OCI-LY7 (cell line): ENCODE measurements at regions not wholly inside any gene's neighbourhood (a gene's known extent, or its start where the extent isn't known, plus 50 kb on each side); places are given as distances from the start of the nearest gene placed in this dataset.

ENCODE experiments used
- BruUV-seq: library from RNA; stranded (reverse); fragments of 400-500 nt; replicated peaks from 2 replicates; lab custom pipeline; 2021; lab: Mats Ljungman, UMichigan
- CTCF ChIA-PET: fragments of 300-600 bp; sonication (Branson Sonifier 250); formaldehyde crosslinking; loops from one replicate; lab custom pipeline; 2022; ENCODE audit warnings: antibody characterized with exemption; ENCODE audit not compliant: unreplicated experiment; lab: Charles Lee
- POLR2A ChIA-PET: fragments of 300-600 bp; sonication (Branson Sonifier 250); formaldehyde crosslinking; loops from one replicate; lab custom pipeline; 2022; ENCODE audit warnings: antibody characterized with exemption; lab: Charles Lee
- DNase-seq: peaks from one replicate; pipeline ENCODE4 v3.0.0-alpha.2; 2015; ENCODE audit warnings: low spot score
- H2AFZ ChIP-seq: fragments of 200-600 bp; sonication (generic), shearing (Covaris generic); 2 replicates; pipeline ENCODE4 v1.6.1; 2014; ENCODE audit warnings: mild to moderate bottlenecking, antibody characterized with exemption, low read length, moderate library complexity
- H3K27ac ChIP-seq: fragments of 200-600 bp; sonication (generic); 2 replicates; pipeline ENCODE4 v1.5.1; 2014; ENCODE audit warnings: mixed run types, low read depth, mild to moderate bottlenecking, moderate library complexity, low read length, inconsistent platforms; ENCODE audit not compliant: poor library complexity, severe bottlenecking
- H3K36me3 ChIP-seq: fragments of 200-600 bp; sonication (generic); 2 replicates; pipeline ENCODE4 v1.6.1; 2014; ENCODE audit warnings: mild to moderate bottlenecking, antibody characterized with exemption, low read length, moderate library complexity, mixed read lengths; ENCODE audit not compliant: insufficient read depth
- H3K4me1 ChIP-seq: fragments of 200-600 bp; sonication (generic); 2 replicates; pipeline ENCODE4 v1.5.1; 2014; ENCODE audit warnings: mild to moderate bottlenecking, low read length; ENCODE audit not compliant: insufficient read depth, poor library complexity, severe bottlenecking
- H3K4me2 ChIP-seq: fragments of 200-600 bp; sonication (generic); 2 replicates; pipeline ENCODE4 v1.6.1; 2014; ENCODE audit warnings: mild to moderate bottlenecking, low read length
- H3K4me3 ChIP-seq: fragments of 200-600 bp; sonication (generic); 2 replicates; pipeline ENCODE4 v1.5.1; 2014; ENCODE audit warnings: mild to moderate bottlenecking, low read depth, low read length; ENCODE audit not compliant: poor library complexity, severe bottlenecking
- H3K79me2 ChIP-seq: fragments of 200-600 bp; sonication (generic); 2 replicates; pipeline ENCODE4 v1.6.1; 2016; ENCODE audit warnings: low read depth, mild to moderate bottlenecking, low read length, moderate library complexity, mixed read lengths; ENCODE audit not compliant: insufficient read depth
- H3K9me2 ChIP-seq: fragments of 200-600 bp; sonication (generic); 2 replicates; pipeline ENCODE4 v1.6.1; 2016; ENCODE audit warnings: mild to moderate bottlenecking, low read length, mixed read lengths; ENCODE audit not compliant: insufficient read depth
- H3K9me3 ChIP-seq: fragments of 200-600 bp; sonication (generic); 2 replicates; pipeline ENCODE4 v1.6.1; 2014; ENCODE audit warnings: mild to moderate bottlenecking, mixed run types, low read length, mixed read lengths
- H4K20me1 ChIP-seq: fragments of 200-600 bp; sonication (generic); 2 replicates; pipeline ENCODE4 v1.6.1; 2014; ENCODE audit warnings: mild to moderate bottlenecking, antibody characterized with exemption, low read length, moderate library complexity, mixed read lengths; ENCODE audit not compliant: insufficient read depth
- EZH2phosphoT487 ChIP-seq: fragments of 200-600 bp; sonication (generic); IDR thresholded peaks from 2 replicates; pipeline ENCODE4 v1.6.1; 2018; ENCODE audit warnings: low read depth, borderline replicate concordance, mild to moderate bottlenecking, mixed run types, antibody characterized with exemption, low read length, moderate library complexity, mixed read lengths
- intact Hi-C: fragments of 100-400 bp; cut with micrococcal nuclease; formaldehyde crosslinking; loops from one replicate; pipeline ENCODE4 v1.10.0; 2022; ENCODE audit not compliant: unreplicated experiment
- TF ChIP-seq, protein P1 (sequence below): fragments of 200-600 bp; sonication (generic); conservative IDR thresholded peaks from 2 replicates; pipeline ENCODE4 v1.5.1; 2014; ENCODE audit warnings: mild to moderate bottlenecking, antibody characterized with exemption, low read length, moderate library complexity, mixed read lengths

DNA sequence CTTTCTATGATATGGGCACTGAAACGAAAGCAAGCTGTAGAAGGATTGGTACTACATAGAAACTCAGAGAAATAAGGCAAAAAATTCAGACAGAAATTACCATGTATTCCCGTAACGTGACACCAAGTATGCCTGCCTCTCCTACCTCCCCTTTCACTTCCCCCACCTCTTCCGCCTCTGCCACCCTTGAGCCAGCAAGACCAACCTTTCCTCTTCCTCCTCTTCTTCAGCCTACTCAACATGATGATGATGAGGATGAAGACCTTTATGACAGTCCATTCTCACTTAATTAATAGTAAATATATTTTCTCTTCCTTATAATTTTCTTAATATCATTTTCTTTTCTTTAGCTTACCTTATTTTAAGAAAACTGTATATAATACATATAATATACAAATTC lies 188.1 kb upstream of the VGLL2 start:
- H3K79me2 ChIP-seq: no peaks in the 10 kb centered on the region
- no peaks in the 10 kb centered on the region for H3K9me3 ChIP-seq
- intact Hi-C loops: no loop called here
- no peak overlapping the region for H2AFZ ChIP-seq
- H3K4me1 ChIP-seq: no peaks in the 10 kb centered on the region
- no peak overlapping the region for H3K4me3 ChIP-seq
- ChIA-PET CTCF (no interaction called here), POLR2A (interaction anchor here (0.7 kb wide), 1 partner anchor 86 kb away, joined by 3 read pairs; no protein-coding TSS in a partner anchor)
- no peaks in the 10 kb centered on the region for H3K9me2 ChIP-seq
- H3K36me3 ChIP-seq: no peaks in the 10 kb centered on the region
- TF ChIP-seq EZH2phosphoT487: no peak
- TF ChIP-seq, protein P1, sequence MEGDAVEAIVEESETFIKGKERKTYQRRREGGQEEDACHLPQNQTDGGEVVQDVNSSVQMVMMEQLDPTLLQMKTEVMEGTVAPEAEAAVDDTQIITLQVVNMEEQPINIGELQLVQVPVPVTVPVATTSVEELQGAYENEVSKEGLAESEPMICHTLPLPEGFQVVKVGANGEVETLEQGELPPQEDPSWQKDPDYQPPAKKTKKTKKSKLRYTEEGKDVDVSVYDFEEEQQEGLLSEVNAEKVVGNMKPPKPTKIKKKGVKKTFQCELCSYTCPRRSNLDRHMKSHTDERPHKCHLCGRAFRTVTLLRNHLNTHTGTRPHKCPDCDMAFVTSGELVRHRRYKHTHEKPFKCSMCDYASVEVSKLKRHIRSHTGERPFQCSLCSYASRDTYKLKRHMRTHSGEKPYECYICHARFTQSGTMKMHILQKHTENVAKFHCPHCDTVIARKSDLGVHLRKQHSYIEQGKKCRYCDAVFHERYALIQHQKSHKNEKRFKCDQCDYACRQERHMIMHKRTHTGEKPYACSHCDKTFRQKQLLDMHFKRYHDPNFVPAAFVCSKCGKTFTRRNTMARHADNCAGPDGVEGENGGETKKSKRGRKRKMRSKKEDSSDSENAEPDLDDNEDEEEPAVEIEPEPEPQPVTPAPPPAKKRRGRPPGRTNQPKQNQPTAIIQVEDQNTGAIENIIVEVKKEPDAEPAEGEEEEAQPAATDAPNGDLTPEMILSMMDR: no peak
- H4K20me1 ChIP-seq: no peaks in the 10 kb centered on the region
- no peak for DNase-seq
- no TSS peak for BruUV-seq
- H3K27ac ChIP-seq: no peak overlapping the region
- no peak overlapping the region for H3K4me2 ChIP-seq

DNA sequence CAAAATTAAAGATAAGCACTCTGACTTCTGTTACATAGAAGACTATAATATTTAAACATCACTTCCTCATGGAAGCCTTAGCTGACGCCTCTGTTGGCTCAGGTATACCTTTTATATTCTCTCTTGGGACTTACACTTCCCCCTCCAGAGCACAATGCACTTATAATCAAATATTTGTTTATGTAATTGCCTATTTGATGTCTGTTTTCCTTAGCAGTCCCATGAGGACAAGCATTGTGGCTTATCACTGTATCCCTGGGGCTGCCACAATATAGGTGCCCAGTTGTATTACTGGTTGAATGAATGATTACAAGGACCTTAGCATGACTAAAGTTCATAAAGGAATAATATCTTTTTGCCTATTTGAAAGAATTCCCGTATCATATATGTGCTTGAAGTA lies 186.7 kb upstream of the VGLL2 start:
- Histone ChIP-seq H3K4me2 (no peak overlapping the region), H3K27ac (no peak overlapping the region), H3K36me3 (no peaks in the 10 kb centered on the region), H3K9me2 (no peaks in the 10 kb centered on the region), H3K9me3 (no peaks in the 10 kb centered on the region), H4K20me1 (no peaks in the 10 kb centered on the region), H3K79me2 (no peaks in the 10 kb centered on the region), H3K4me3 (no peak overlapping the region), H3K4me1 (no peaks in the 10 kb centered on the region), H2AFZ (no peak overlapping the region)
- intact Hi-C loops: no loop called here
- DNase-seq: no peak
- ChIA-PET CTCF (no interaction called here), POLR2A (no interaction called here)
- BruUV-seq: no TSS peak
- TF ChIP-seq, protein P1: no peak
- TF ChIP-seq EZH2phosphoT487: no peak

DNA sequence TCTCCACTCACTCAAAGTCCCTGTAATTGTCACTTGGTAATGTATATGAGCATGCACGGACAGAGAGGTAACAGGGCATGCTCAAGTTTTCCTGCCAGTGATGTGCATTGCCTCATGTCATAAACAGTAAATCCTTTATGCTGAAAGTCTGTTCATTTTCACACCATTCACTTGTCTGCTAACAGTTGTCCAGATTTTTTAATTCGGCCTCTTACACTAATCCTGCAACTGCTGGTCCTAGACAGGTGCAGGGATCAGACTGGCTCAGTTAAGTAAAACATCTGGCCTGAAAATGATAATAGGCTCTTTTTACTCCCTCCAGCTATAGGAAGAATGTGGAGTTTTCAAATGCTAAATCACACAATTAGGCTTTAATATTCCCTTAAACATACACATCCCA lies 185.4 kb upstream of the VGLL2 start:
- H3K9me2 ChIP-seq: no peaks in the 10 kb centered on the region
- DNase-seq: no peak
- ChIA-PET CTCF (no interaction called here), POLR2A (no interaction called here)
- no peak overlapping the region for H3K27ac ChIP-seq
- no peaks in the 10 kb centered on the region for H3K79me2 ChIP-seq
- intact Hi-C loops: no loop called here
- H3K4me2 ChIP-seq: no peak overlapping the region
- no peak overlapping the region for H3K4me3 ChIP-seq
- H3K36me3 ChIP-seq: no peaks in the 10 kb centered on the region
- BruUV-seq: no TSS peak
- TF ChIP-seq EZH2phosphoT487: no peak
- TF ChIP-seq, protein P1: no peak
- H3K9me3 ChIP-seq: no peaks in the 10 kb centered on the region
- no peaks in the 10 kb centered on the region for H3K4me1 ChIP-seq
- no peak overlapping the region for H2AFZ ChIP-seq
- no peaks in the 10 kb centered on the region for H4K20me1 ChIP-seq
